GM21825 (cell line): ENCODE measurements at regions not wholly inside any gene's neighbourhood (a gene's known extent, or its start where the extent isn't known, plus 50 kb on each side); places are given as distances from the start of the nearest gene placed in this dataset.

Experiments used
- ATAC-seq: cut with Tn5 transposase; IDR thresholded peaks from one replicate; pipeline ENCODE4 v1.9.1; 2021; ENCODE audit warnings: mild to moderate bottlenecking, moderate library complexity; ENCODE audit not compliant: unreplicated experiment

DNA sequence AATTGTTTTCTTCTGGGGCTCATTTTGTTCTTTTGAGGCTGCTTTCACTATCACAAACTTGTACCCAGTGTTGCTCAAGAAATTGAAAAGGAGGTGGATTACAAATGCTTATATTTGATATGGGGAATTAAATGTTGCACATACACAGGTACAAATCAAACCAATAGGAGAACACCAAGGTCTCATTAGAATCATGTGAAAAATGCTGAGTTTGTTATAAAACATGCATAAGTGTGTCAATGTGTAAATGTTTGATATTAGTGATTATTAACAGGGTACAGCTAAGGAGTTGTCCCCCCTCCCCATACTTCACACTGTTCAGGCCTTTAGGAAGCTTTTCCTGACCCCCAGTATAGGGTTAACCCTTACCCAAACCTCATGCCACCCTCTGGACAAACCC is 971.2 kb upstream of the SEL1L start:
- ATAC-seq = no peak

DNA sequence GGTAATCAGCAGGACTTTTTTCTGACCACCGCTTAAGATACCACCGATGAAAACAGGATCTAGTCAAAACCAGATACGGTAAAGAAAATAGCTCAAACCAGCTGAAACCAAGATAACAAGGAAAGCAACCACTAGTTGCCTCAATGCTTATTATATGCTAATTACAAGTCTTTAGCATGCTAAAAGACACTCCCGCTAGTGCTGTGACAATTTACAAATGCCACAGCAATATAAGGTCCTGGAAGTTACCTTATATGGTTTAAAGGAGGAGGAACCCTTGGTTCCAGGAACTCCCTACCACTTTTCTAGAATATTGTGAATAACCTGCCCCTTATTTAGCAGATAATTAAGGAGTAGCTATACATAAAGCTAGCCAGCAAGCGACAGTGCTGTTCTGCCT is 976.4 kb upstream of the SEL1L start:
- no peak for ATAC-seq

DNA sequence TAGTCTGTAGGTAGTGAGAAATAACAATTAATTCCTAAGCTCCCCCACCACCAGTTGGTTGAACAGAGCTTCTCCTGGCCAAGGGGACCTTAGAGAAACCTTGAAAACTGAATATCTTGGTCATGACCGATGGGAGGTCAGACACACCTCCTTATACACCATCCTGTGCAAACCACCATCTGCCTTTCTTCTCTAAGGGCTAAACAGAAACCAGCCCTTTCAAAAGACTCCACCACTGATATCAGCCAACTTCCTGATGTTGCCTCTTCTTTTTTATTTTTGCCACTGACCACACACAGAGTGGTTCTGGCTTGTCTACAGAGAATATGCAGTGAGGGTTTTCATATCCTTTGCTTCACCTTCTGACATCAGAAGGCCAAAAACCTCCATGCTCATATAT is 977.7 kb upstream of the SEL1L start:
- ATAC-seq = no peak

- ATAC-seq = no peak
These were observed 987.1 kb upstream of the SEL1L start for GRCh38 chr14:82520765-82521164.

DNA sequence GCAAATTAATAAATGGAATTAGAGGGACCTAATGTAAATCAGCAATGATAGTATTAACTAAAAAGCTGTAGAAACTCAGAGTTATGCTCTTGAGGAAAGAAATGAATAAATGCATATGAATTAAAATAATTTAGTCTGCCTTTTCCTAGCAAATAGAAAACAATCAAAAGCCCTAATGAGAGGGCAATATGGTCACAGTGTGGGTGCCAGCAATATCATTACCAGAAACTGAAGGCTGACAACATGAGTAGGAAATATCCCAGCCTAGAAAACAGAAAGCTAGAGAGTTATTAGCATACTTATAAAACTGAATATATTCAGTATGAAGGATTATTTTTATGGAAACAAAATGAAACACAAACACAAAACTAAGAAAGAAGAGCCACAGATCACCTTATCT is 987.5 kb upstream of the SEL1L start:
- no peak for ATAC-seq

- ATAC-seq = no peak
These were observed 994.4 kb upstream of the SEL1L start for GRCh38 chr14:82528016-82528415.

GRCh38 chr14:82533351-82533750 is 999.7 kb upstream of the SEL1L start:
- ATAC-seq = no peak

DNA sequence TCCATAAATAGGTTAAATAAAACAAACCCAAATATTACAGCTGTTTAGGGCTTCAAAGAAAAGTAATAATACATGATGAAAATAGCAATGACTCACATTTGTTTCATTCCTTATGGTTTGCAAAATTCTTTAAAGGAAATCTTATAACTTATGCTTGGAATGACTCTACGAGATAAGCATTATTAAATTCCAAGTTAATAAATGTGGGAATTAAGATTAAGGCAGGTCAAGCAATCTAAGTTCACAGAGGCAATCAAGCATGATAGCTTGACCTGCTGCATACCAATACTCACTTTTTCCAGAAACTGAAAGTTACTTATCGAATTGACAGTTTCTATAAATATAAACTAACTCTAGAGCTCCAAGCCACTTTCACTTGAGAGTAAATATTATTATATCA is 1002.9 kb upstream of the SEL1L start:
- no peak for ATAC-seq

DNA sequence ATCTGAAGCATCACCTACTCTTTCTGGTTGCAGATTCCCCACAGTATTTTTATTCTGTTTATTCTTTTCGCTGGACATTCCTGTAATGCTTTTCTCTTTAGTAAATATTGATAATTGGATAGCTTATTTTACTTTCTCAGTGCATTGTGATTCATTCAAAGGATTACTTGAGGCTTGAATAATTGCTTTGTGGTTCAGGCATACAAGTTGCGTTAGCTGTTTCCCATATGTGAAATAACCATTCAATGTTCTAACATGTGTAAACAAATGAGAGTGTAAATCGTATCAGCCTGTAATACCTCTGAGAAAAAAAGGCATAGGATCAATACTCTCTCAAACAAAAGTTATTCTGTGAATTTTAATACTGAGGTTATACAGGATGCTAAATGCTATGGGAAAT is 1004.2 kb upstream of the SEL1L start:
- no peak for ATAC-seq

- no peak for ATAC-seq
These were observed 1012.7 kb upstream of the SEL1L start for GRCh38 chr14:82546401-82546800.

- no peak for ATAC-seq
These were observed 1015.8 kb upstream of the SEL1L start for GRCh38 chr14:82549306-82549990.

- no peak for ATAC-seq
These were observed 1029.2 kb upstream of the SEL1L start for GRCh38 chr14:82562881-82563280.

- ATAC-seq = no peak
These were observed 1032.2 kb upstream of the SEL1L start for GRCh38 chr14:82565825-82566224.

GRCh38 chr14:82587226-82587625 is 1053.6 kb upstream of the SEL1L start:
- ATAC-seq = no peak

DNA sequence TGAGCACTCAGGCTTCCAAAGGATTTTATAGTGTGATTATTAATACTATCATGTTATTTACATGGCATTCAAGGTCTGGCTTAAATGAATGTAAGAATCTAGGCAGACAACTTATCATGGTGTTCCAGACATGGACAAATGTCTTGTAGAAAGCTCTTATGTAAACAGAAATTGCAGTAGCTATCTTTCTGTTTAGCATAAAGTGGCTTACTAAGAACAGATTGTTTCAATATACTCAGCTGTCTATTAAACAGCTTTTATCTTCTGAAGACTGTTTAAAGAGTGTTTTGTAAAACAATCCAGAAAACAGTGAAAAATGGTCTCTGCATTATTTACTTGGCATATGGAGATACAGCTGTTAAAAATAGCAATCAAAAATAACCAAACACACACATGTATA is 1061.8 kb upstream of the SEL1L start:
- no peak for ATAC-seq

- ATAC-seq = no peak
These were observed 1069.1 kb upstream of the SEL1L start for GRCh38 chr14:82602794-82603193.

GRCh38 chr14:82604819-82605218 is 1071.2 kb upstream of the SEL1L start:
- ATAC-seq = no peak

DNA sequence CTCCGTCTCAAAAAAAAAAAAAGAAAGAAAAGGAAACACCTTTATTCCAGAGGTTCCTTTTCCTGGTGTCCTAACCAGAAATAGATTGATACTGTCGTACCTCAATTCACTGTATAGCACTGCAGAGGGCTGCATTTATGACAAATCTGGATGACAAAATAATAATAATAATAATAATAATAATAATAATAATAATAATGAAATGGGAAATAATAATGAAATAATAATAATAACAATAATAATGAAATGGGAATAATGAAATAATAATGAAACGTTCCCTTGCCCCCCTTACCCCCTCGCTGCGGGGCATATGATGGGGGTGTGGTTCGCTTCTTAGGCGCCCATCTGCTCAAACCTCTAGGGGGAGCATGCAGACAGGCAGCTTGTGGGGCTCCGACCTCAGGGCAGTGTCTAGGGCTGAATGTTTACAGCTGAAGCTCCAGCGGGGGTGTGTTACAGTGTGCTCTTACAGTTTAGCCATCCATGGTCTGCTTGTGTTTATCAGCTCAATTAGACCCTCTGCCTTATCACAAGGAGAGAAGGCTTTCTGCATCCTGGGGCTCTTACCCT is 1088.3 kb upstream of the SEL1L start:
- ATAC-seq = no peak

- ATAC-seq = no peak
These were observed 1092.8 kb upstream of the SEL1L start for GRCh38 chr14:82626156-82627066.

DNA sequence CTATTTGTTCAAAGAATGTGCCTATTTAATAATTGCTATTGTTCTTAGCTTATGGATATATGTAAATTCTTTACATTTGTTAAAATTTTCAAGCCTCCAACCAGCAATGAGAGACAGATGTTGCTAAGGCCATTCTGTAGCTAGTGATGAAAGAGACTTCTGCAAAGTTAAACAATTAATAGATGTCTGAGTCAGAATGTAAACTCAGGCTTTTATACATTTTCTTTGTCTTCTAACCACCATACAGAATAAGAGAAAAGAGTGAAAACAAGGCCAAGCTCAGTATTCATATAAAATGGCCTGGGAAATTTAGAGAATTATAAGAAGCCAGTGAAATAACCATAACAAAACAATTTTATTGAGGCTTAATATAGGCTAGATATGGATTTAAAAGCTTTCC is 1102.3 kb upstream of the SEL1L start:
- no peak for ATAC-seq

DNA sequence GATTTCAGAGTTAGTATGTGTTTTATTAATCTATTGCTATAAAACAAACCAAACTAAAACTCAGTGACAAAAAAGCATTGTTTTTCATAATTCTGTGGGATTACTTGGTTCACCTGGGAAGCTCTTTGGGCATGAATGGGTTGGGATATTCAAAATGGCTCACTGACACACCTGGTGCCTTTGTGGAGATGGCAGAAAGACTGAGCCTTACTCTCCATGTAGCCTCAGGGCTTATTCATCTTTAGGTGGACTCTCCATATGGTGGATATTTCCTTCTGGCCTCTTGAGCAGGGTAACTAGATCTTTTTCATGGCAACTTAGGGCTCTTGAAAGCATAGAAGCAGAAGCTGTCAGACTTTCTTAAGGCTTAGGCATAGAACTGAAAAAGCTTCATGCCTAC is 1102.8 kb upstream of the SEL1L start:
- ATAC-seq = no peak

DNA sequence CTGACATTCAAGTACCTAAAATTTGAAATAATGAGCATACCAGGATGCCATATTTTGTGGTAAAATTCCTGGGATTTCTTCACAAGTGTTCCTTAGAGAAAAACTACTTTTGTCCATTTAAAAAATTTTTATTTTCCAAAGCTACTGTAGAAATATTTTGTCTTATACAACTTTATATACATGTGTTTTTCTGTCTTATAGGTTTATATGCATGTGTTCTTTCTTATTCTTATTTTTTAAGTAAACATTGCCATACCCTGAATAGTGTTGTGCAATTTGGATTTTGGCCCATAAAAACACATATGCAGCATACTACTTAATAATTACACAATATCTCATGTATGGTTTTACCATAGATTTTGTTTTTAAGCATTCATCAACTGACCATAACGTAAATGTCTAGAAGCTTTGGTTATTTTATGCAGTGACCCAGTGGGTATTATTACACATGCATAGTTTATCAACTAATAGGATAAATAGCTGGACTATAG is 1107.4 kb upstream of the SEL1L start:
- no peak for ATAC-seq
